HEK293T (cell line): ENCODE measurements at regions not wholly inside any gene's neighbourhood (a gene's known extent, or its start where the extent isn't known, plus 50 kb on each side); places are given as distances from the start of the nearest gene placed in this dataset.

Experiments
- CTCF ChIA-PET: fragments of 350-600 bp; formaldehyde crosslinking; extraction: SDS; loops from one replicate; lab custom pipeline; 2021; ENCODE audit warnings: antibody characterized with exemption, inconsistent platforms; lab: Yijun Ruan, JAX
- POLR2A ChIA-PET: fragments of 350-600 bp; formaldehyde crosslinking; extraction: SDS; loops from one replicate; lab custom pipeline; 2020; ENCODE audit warnings: antibody characterized with exemption, inconsistent platforms; lab: Yijun Ruan, JAX
- DNase-seq: peaks from one replicate; pipeline ENCODE4 v3.0.0; 2012; ENCODE audit warnings: mixed read lengths; ENCODE audit errors: extremely low spot score
- ARNT ChIP-seq: fragments of 450-650 bp; IDR thresholded peaks from 2 replicates; pipeline ENCODE4 v1.6.1; 2017; ENCODE audit warnings: mild to moderate bottlenecking
- BHLHE40 ChIP-seq: fragments of 450-650 bp; IDR thresholded peaks from 2 replicates; pipeline ENCODE4 v1.6.1; 2016; ENCODE audit warnings: mild to moderate bottlenecking, moderate library complexity, borderline replicate concordance
- CTBP1 ChIP-seq: fragments of 450-650 bp; IDR thresholded peaks from 2 replicates; pipeline ENCODE4 v1.6.1; 2016; ENCODE audit warnings: borderline replicate concordance
- ELF4 ChIP-seq: fragments of 450-650 bp; IDR thresholded peaks from 2 replicates; pipeline ENCODE4 v1.6.1; 2017; ENCODE audit warnings: antibody characterized with exemption
- FOXA1 ChIP-seq: fragments of 450-650 bp; IDR thresholded peaks from 2 replicates; pipeline ENCODE4 v1.6.1; 2016; ENCODE audit warnings: mild to moderate bottlenecking
- FOXK2 ChIP-seq: fragments of 450-650 bp; IDR thresholded peaks from 2 replicates; pipeline ENCODE4 v1.6.1; 2016; ENCODE audit warnings: mild to moderate bottlenecking
- FOXM1 ChIP-seq: fragments of 450-650 bp; IDR thresholded peaks from 2 replicates; pipeline ENCODE4 v1.6.1; 2017; ENCODE audit warnings: mild to moderate bottlenecking, borderline replicate concordance
- HDGF ChIP-seq: fragments of 450-650 bp; IDR thresholded peaks from 2 replicates; pipeline ENCODE4 v1.6.1; 2017; ENCODE audit warnings: antibody characterized with exemption, borderline replicate concordance
- L3MBTL2 ChIP-seq: fragments of 450-650 bp; conservative IDR thresholded peaks from 2 replicates; pipeline ENCODE4 v1.6.1; 2016; ENCODE audit warnings: mild to moderate bottlenecking
- LEF1 ChIP-seq: fragments of 450-650 bp; IDR thresholded peaks from 2 replicates; pipeline ENCODE4 v1.6.1; 2017; ENCODE audit warnings: mild to moderate bottlenecking, borderline replicate concordance
- NFRKB ChIP-seq: fragments of 450-650 bp; IDR thresholded peaks from 2 replicates; pipeline ENCODE4 v1.6.1; 2016; ENCODE audit warnings: mild to moderate bottlenecking, moderate library complexity
- SP1 ChIP-seq: fragments of 450-650 bp; IDR thresholded peaks from 2 replicates; pipeline ENCODE4 v1.6.1; 2017
- SUZ12 ChIP-seq: fragments of 450-650 bp; IDR thresholded peaks from 2 replicates; pipeline ENCODE4 v1.6.1; 2016; ENCODE audit warnings: mild to moderate bottlenecking
- TARDBP ChIP-seq: fragments of 450-650 bp; IDR thresholded peaks from 2 replicates; pipeline ENCODE4 v1.6.1; 2016
- ZNF384 ChIP-seq: fragments of 450-650 bp; IDR thresholded peaks from 2 replicates; pipeline ENCODE4 v1.6.1; 2016
- TF ChIP-seq, protein P1 (sequence below): fragments of 450-650 bp; IDR thresholded peaks from 2 replicates; pipeline ENCODE4 v1.6.1; 2016

DNA sequence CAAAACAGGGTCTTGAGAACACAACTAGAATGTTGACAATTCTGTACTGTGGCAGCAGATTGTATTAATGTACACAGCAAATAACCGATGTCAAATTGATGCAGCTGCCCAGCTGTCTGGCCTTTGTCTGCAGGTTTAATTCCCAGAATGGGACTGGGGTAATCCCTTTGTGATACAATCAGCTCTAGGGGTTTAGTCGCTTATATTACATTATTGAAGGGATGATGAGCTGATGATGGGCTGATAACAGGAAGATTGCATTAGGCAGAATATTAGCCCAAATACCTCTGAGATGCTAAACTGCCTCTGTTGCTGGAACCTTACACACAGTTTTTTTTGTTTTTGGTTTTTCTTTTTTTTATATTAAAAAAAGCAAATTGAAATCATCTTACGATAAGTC is 265.0 kb downstream of the RBM26 start:
- ChIA-PET CTCF (no interaction called here), POLR2A (no interaction called here)
- no peak for TF ChIP-seq SP1
- no peak for TF ChIP-seq FOXK2
- TF ChIP-seq CTBP1 = no peak
- TF ChIP-seq ZNF384 = no peak
- TF ChIP-seq FOXM1 = no peak
- TF ChIP-seq LEF1 = no peak
- TF ChIP-seq SUZ12 = no peak
- TF ChIP-seq ELF4 = no peak
- TF ChIP-seq L3MBTL2 = no peak
- TF ChIP-seq, protein P1, sequence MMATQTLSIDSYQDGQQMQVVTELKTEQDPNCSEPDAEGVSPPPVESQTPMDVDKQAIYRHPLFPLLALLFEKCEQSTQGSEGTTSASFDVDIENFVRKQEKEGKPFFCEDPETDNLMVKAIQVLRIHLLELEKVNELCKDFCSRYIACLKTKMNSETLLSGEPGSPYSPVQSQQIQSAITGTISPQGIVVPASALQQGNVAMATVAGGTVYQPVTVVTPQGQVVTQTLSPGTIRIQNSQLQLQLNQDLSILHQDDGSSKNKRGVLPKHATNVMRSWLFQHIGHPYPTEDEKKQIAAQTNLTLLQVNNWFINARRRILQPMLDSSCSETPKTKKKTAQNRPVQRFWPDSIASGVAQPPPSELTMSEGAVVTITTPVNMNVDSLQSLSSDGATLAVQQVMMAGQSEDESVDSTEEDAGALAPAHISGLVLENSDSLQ = no peak
- no peak for TF ChIP-seq HDGF
- no peak for TF ChIP-seq TARDBP
- TF ChIP-seq ARNT = no peak
- no peak for TF ChIP-seq FOXA1
- no peak for TF ChIP-seq NFRKB
- no peak for TF ChIP-seq BHLHE40
- DNase-seq = no peak

DNA sequence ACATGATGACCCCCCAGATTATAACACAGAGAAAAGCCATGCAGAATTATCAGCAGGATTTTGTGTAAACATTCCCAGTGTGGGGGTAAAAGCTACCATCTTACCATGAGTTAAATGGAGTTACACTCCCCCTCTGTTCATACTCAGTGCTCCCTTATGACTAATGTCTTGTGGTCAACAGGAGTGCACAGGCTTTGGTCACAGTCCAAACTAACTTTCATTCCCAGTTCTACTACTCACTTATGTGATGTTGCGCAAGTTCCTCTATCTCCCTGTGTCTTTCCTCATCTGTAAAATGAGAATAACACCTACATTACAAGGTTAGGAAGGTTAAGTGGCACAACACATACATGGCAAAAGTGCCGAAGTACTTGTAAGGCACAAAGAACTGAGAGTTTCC is 277.9 kb downstream of the RBM26 start:
- ChIA-PET POLR2A (no interaction called here), CTCF (no interaction called here)
- TF ChIP-seq LEF1 = no peak
- no peak for TF ChIP-seq CTBP1
- no peak for TF ChIP-seq FOXM1
- TF ChIP-seq ELF4 = no peak
- TF ChIP-seq FOXK2 = no peak
- TF ChIP-seq ZNF384 = no peak
- TF ChIP-seq, protein P1 = no peak
- no peak for TF ChIP-seq L3MBTL2
- TF ChIP-seq ARNT = no peak
- TF ChIP-seq NFRKB = no peak
- TF ChIP-seq SP1 = no peak
- no peak for TF ChIP-seq HDGF
- no peak for TF ChIP-seq TARDBP
- no peak for TF ChIP-seq SUZ12
- no peak for TF ChIP-seq BHLHE40
- TF ChIP-seq FOXA1 = no peak
- no peak for DNase-seq

DNA sequence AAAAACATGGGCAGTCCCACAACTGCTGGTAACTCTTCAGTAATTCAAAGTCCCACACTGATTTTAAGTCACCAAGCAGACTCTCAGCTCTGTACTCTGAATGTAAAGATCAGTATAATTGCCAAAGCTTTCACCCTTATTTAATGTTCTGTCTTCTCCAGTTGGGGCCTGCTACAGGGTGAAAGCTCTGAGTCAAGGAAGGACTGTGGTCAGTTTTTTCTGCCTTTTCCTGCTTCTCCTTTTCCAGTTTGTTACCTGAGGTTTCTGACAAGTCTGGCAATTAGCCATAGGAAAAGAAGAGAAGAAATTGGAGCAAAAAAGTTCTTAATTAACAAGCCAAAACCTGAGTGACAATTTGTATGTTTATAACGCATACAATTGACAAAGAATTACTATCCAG is 279.3 kb downstream of the RBM26 start:
- TF ChIP-seq ARNT = no peak
- no peak for TF ChIP-seq L3MBTL2
- TF ChIP-seq, protein P1 = no peak
- no peak for TF ChIP-seq ELF4
- no peak for TF ChIP-seq CTBP1
- TF ChIP-seq SP1 = no peak
- no peak for TF ChIP-seq BHLHE40
- no peak for TF ChIP-seq NFRKB
- no peak for TF ChIP-seq HDGF
- no peak for TF ChIP-seq ZNF384
- TF ChIP-seq FOXA1 = no peak
- no peak for TF ChIP-seq LEF1
- no peak for TF ChIP-seq FOXK2
- TF ChIP-seq SUZ12 = no peak
- TF ChIP-seq FOXM1 = no peak
- TF ChIP-seq TARDBP = no peak
- ChIA-PET CTCF (interaction anchor here (0.7 kb wide), 1 partner anchor 31 kb away, joined by 3 read pairs; no protein-coding TSS in a partner anchor), POLR2A (no interaction called here)
- no peak for DNase-seq

DNA sequence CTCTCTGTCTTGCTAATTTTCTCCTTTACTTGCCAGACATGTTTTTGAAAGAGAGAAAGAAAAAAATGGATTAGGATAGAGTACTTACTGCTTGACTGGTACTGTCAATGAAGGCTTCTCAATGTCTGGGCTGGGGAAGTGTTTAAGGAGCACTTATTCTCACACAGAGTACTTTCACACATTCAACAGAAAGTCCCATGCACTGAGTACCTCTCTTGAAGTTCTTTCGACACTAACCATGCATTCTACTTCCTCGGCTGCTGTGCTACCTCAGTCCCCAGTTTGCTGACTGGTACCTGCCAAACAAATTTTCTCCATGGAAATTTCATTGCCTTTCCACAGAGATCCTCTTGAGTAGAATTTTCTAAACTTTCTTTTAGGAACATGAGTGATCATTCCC is 281.9 kb downstream of the RBM26 start:
- TF ChIP-seq NFRKB (no peak), BHLHE40 (no peak), CTBP1 (no peak), SP1 (no peak), FOXK2 (no peak), HDGF (no peak), ELF4 (no peak), TARDBP (no peak), ARNT (no peak), FOXA1 (no peak), FOXM1 (no peak), LEF1 (no peak), SUZ12 (no peak), L3MBTL2 (no peak), ZNF384 (no peak)
- TF ChIP-seq, protein P1 = no peak
- DNase-seq = no peak
- ChIA-PET POLR2A (no interaction called here), CTCF (no interaction called here)

DNA sequence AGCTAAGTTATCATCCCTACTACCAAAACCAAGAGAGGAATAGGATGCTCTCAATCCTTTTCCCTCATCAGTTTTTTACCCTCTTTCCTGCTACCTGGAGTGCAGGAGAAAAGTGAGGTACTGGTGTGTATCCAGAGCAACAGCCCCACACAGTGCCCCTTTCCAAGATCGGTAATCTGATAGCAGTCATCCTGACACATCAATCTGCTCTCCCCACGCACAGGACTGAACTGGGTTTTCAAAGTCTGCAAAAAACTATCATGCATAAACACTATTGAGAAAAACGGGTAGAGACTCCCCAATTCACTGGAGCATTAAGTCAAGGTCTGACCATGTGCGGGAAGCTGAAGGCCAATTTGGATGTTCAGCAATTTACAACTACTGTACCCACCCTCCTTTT is 284.8 kb downstream of the RBM26 start:
- DNase-seq = no peak

More for the DNA sequence above, 284.8 kb downstream of the RBM26 start:
- CTCF ChIA-PET = no interaction called here
- no peak for TF ChIP-seq NFRKB
- TF ChIP-seq FOXM1 = no peak
- POLR2A ChIA-PET = no interaction called here
